ENCODE measurements at regions not wholly inside any gene's neighbourhood (a gene's known extent, or its start where the extent isn't known, plus 50 kb on each side); places are given as distances from the start of the nearest gene placed in this dataset.
A peak's percentile ranks its signal among the peaks of the same experiment; 100 is the strongest.

DNA sequence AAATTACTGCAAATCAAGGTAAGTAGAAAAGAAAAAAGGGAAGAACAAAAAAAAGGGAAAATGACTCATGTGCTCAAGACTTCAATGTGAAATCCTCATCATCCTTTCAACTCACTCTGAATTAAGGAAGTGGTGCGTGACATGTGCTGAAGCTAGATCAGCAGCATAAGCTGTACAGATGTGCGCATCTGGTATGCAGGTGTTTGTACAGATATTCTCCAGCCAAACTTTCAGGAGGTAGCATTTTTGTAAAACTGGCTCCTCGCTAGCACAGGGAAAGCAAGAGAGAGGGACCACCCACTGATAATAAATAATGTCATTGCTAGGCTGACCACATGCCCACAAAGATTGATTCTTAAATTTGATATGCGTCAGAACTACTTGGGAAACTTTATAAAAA is 253.9 kb upstream of the RGMB start:
- peak; percentile 43 for DNase-seq (ENCODE audit: low read depth)

DNA sequence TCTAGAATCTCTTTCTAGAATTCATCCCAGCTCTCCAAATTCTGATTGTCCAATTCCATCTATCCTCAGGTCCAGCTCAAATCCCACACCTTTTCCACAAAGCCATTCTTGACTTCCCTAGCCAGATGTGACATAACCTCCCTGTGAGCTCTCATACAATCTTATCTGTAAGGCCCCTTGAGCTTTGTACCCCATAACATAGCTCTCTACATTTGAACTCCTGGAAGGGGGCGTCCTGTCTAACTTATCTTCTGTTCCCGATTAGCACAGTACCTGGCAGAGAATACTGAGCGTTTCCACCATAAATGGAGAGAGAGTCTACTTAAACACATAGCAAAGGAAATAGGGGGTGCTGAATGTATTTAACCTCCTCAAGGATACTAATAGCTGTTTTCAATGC is 251.6 kb upstream of the RGMB start:
- H3K4me3 ChIP-seq (ENCODE audit: low read length): no peak overlapping the region
- TF ChIP-seq, protein P1, sequence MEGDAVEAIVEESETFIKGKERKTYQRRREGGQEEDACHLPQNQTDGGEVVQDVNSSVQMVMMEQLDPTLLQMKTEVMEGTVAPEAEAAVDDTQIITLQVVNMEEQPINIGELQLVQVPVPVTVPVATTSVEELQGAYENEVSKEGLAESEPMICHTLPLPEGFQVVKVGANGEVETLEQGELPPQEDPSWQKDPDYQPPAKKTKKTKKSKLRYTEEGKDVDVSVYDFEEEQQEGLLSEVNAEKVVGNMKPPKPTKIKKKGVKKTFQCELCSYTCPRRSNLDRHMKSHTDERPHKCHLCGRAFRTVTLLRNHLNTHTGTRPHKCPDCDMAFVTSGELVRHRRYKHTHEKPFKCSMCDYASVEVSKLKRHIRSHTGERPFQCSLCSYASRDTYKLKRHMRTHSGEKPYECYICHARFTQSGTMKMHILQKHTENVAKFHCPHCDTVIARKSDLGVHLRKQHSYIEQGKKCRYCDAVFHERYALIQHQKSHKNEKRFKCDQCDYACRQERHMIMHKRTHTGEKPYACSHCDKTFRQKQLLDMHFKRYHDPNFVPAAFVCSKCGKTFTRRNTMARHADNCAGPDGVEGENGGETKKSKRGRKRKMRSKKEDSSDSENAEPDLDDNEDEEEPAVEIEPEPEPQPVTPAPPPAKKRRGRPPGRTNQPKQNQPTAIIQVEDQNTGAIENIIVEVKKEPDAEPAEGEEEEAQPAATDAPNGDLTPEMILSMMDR (conservative IDR thresholded peaks at IDR 0.05; ENCODE audit: low read length): no peak
- no peak for DNase-seq (ENCODE audit: low read depth)

More for the DNA sequence above, 253.9 kb upstream of the RGMB start:
- H3K4me3 ChIP-seq (ENCODE audit: low read length): no peak overlapping the region
- TF ChIP-seq, protein P1 (conservative IDR thresholded peaks at IDR 0.05; ENCODE audit: low read length): no peak

DNA sequence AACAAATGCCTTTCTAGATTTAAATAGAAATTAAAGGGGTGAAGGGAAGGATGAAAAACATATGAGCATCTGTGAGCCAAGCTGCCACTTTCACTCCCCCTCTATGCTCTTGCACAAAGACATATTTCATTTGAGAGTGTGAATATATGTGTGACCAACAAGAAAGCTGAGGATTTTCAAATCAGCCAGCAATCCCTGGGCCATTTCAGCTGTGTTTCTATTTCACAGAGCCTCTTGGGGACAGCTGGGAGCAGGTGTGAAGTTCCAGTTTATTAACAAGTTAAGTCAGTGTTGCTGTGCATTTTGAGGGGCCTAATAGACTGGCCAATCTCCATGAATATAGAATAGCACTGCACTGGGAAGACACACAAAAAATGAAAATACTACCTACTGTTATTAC is 248.7 kb upstream of the RGMB start:
- no peak for DNase-seq (ENCODE audit: low read depth)
- TF ChIP-seq, protein P1 (conservative IDR thresholded peaks at IDR 0.05; ENCODE audit: low read length): no peak
- H3K4me3 ChIP-seq (ENCODE audit: low read length): no peak overlapping the region

DNA sequence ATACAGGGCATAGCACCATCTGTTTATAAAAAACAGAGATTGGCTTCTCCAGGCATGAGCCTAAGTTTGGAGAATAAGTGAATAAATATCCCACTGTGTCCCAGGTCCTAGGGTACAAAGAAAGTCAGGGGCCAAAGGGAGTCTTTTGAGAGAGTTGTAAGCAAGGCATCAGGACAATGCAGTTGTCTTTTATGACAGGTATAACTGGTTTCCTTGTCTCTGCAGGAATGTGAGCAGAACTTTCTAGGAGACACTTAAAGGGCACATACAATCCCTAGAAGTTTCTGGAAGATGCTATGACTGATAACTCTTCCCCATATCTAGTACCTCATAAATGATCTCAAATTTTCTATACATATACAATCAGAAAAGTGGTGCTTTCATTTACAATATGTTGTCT is 245.6 kb upstream of the RGMB start:
- no peak overlapping the region for H3K4me3 ChIP-seq (ENCODE audit: low read length)
- TF ChIP-seq, protein P1 (conservative IDR thresholded peaks at IDR 0.05; ENCODE audit: low read length): no peak

DNA sequence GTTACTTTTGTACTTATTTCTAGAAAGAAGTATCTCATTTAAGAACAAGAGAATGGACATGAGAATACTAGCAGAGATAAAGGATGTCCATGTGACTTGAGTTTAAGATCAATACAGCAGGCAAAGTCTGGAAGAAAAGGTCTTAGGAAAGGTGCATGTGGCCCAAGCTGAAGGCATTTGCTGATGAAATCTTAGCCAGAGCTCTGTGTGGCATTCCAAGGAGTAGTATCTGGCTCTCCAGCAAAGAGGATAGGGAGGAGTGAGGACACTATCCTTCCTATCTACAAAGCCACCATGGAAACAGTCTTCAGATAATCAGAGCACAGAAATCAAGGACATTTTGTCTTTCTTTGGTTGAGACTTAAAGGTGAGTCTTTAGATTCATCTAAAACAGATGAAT is 244.1 kb upstream of the RGMB start:
- TF ChIP-seq, protein P1 (conservative IDR thresholded peaks at IDR 0.05; ENCODE audit: low read length): no peak
- H3K4me3 ChIP-seq (ENCODE audit: low read length): no peak overlapping the region
- DNase-seq (ENCODE audit: low read depth): peak; percentile 13

More for the DNA sequence above, 245.6 kb upstream of the RGMB start:
- DNase-seq (ENCODE audit: low read depth): no peak

DNA sequence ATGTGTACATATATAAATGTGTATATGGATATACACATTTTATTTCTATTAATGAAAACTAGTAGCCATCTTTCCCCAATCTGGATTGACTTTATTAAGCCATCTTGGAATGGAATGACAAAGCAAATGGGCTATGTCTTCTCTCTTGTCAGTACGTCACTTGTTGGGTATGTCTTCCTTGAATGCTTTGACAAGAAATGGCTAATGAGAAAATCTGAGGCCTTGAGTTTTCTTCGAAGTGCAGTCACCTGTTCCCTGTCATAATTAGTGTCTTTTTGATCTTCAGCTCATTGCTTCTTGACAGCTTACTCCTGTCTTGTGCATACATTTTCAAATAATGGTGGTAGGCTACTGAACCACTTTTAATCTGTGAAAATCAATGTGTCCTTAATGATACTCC is 243.2 kb upstream of the RGMB start:
- H3K4me3 ChIP-seq (ENCODE audit: low read length): no peak overlapping the region
- TF ChIP-seq, protein P1 (conservative IDR thresholded peaks at IDR 0.05; ENCODE audit: low read length): no peak
- DNase-seq (ENCODE audit: low read depth): no peak

DNA sequence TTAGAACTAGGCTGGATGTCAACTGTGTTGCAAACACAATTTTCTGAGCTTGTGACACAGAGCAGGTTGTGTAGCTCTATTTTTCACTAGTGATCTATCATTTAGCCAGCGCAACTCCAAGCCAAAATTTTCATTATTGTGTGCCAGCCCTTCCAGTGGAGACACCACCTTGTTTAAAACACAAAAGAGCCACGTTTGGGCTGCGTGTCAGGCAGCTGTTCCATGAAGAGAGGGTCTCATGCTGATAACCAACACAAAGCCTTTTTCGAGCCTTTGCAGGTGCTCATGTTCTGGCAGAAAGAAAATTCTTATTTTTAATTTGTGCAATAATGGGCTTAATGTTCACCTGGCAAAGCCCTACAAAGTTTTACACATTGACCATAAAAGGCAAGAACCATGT is 237.6 kb upstream of the RGMB start:
- no peak for DNase-seq (ENCODE audit: low read depth)
- TF ChIP-seq, protein P1 (conservative IDR thresholded peaks at IDR 0.05; ENCODE audit: low read length): no peak

More for the DNA sequence above, 237.6 kb upstream of the RGMB start:
- no peak overlapping the region for H3K4me3 ChIP-seq (ENCODE audit: low read length)
